GM10266 (cell line): ENCODE measurements at regions not wholly inside any gene's neighbourhood (a gene's known extent, or its start where the extent isn't known, plus 50 kb on each side); places are given as distances from the start of the nearest gene placed in this dataset.

Experiments
- DNase-seq: peaks from one replicate; pipeline ENCODE4 v3.0.0; 2012; ENCODE audit errors: extremely low spot score
- TF ChIP-seq, protein P1 (sequence below): IDR thresholded peaks from 2 replicates; pipeline ENCODE4 v1.5.1; 2012; ENCODE audit warnings: mild to moderate bottlenecking, low read depth; ENCODE audit not compliant: control insufficient read depth, insufficient read depth; ENCODE audit errors: missing control alignments

DNA sequence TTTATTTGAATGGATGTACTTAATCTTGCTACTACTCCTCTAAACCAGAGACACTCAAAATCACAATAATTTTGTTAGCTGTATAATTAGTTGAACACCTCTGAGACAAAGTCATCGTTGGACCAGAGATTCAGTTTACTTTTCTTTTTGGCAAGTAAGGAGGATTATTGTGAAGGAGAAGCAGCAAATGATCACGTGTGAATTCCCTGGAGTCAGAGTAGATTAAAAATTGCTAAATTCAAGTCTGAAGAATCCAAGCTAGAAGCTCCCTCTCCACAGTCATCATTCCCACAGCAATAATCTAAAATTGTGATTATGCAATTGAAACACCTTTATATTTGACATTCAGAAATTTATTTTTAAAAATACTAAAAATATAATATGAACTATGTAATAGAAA lies 484.4 kb downstream of the CMPK2 start:
- TF ChIP-seq, protein P1, sequence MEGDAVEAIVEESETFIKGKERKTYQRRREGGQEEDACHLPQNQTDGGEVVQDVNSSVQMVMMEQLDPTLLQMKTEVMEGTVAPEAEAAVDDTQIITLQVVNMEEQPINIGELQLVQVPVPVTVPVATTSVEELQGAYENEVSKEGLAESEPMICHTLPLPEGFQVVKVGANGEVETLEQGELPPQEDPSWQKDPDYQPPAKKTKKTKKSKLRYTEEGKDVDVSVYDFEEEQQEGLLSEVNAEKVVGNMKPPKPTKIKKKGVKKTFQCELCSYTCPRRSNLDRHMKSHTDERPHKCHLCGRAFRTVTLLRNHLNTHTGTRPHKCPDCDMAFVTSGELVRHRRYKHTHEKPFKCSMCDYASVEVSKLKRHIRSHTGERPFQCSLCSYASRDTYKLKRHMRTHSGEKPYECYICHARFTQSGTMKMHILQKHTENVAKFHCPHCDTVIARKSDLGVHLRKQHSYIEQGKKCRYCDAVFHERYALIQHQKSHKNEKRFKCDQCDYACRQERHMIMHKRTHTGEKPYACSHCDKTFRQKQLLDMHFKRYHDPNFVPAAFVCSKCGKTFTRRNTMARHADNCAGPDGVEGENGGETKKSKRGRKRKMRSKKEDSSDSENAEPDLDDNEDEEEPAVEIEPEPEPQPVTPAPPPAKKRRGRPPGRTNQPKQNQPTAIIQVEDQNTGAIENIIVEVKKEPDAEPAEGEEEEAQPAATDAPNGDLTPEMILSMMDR, result no peak
- DNase-seq, result no peak

DNA sequence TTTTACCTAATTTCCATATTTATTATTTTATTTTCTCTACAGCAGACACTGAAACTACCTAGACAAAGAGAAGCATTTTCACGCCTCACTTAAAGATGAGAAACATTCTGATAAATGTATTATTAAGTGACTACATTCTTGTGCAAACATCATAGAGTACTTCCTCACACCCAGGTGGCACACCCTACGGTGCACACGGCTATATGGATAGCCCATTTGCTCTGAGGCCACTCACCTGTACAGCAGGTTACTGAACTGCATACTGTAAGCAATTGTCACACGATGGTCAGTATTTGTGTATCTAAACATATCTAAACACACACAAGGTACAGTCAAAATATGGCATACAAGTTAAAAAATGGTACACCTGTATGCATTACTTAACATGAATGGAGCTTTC lies 481.4 kb downstream of the CMPK2 start:
- TF ChIP-seq, protein P1, result no peak
- DNase-seq, result no peak

DNA sequence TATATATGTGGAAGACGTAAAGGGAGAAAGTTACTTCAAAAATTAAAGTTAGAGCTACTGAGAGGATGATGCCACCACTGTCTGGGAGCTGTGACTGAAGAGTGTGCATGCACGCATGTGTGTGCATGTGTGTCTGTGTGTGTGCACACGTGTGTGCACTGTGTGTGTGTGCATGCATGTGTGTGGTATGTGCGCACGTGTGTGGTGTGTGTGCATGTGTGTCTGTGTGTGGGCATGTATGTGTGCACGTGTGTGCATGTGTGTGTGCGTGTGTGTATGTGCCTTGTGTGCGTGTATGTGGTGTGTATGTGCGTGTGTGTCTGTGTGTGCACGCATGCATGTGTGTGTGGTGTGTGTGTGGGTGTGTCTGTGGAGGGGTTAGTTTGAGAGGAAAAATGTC lies 473.4 kb downstream of the CMPK2 start:
- TF ChIP-seq, protein P1, result no peak
- DNase-seq, result no peak

- DNase-seq, result no peak
- TF ChIP-seq, protein P1, result no peak
Measured at GRCh38 chr2:6392966-6393365, 472.7 kb downstream of the CMPK2 start.

DNA sequence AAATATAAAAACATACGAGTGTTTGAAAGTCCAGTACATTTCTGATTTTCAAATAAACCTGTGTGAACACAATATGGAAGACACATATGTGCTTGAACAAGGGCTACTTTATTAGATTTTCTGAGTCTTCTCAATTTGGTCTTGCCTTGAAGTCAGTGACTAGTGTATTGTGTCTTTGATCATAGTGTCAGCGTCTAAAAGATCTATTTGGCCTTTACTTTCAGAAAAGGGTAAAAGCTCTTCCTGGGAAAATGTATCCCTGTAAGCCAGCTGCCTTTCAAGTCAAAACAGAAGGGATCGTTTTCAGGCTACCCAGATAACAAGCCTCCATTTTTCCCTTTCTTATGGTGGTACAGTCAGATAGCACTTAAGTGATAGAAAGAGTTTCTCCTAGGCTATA lies 471.9 kb downstream of the CMPK2 start:
- TF ChIP-seq, protein P1, result no peak
- DNase-seq, result no peak

DNA sequence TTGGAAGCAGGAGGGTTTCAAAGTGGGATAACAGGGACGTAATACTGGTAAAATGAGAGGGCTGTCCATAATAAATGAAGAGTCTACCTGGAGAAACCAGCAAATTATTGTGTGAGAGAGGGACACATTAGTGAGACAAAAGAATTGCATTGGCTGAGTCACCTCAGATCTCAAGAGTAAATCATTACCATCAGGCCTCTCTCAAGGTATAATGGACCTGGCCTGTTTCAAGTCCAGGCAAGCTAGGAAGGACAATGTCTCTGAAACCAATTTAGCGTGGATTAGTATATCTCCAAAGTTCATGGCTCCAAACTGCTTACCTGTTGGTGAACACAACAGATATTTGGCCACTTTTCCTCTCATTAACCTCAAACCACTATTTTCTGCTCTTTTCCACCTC lies 471.4 kb downstream of the CMPK2 start:
- DNase-seq, result no peak
- TF ChIP-seq, protein P1, result no peak

- DNase-seq, result no peak
- TF ChIP-seq, protein P1, result no peak
Measured at GRCh38 chr2:6398421-6398820, 467.3 kb downstream of the CMPK2 start.
